Erythroblast (primary cell): ENCODE measurements at regions not wholly inside any gene's neighbourhood (a gene's known extent, or its start where the extent isn't known, plus 50 kb on each side); places are given as distances from the start of the nearest gene placed in this dataset.

ENCODE experiments used
- GATA1 ChIP-seq: IDR thresholded peaks from 2 replicates; pipeline ENCODE4 v1.6.1; 2011; ENCODE audit warnings: low read depth, mild to moderate bottlenecking, control low read depth, low read length, moderate library complexity
- POLR2A ChIP-seq: IDR thresholded peaks from 2 replicates; pipeline ENCODE4 v1.6.1; 2011; ENCODE audit warnings: mild to moderate bottlenecking, low read length

DNA sequence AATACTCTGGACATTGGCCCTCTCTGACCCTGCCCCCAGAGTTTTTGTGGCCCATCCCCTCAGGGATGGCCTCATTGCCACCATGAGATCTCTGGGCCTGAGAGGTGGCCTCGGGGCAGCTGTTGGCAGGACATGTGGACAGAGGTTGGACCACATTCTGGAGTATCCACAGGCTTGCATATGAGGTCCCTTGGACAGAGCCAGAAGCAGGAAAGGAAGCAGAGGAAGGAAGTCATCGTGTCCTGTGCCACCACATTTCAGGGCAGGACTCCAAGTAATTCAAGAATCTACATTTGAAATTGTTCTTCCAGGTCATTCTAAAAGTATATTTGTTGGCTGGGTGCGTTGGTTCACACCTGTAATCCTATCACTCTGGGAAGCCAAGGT is 95.9 kb upstream of the PPP2R5A start:
- TF ChIP-seq POLR2A (no peak), GATA1 (no peak)
